Panc1 (cell line): ENCODE measurements at regions not wholly inside any gene's neighbourhood (a gene's known extent, or its start where the extent isn't known, plus 50 kb on each side); places are given as distances from the start of the nearest gene placed in this dataset.

Source experiments
- ATAC-seq: fragments of 200-7000 bp; cut with Tn5 transposase; 2 replicates; pipeline ENCODE4 v1.9.1; 2020; ENCODE audit warnings: mild to moderate bottlenecking, moderate library complexity
- BruUV-seq: library from RNA; stranded (reverse); fragments of 400-500 nt; replicated peaks from 2 replicates; lab custom pipeline; 2021; lab: Mats Ljungman, UMichigan
- CTCF ChIA-PET: fragments of 300-600 bp; sonication (Branson Sonifier 250); formaldehyde crosslinking; loops from one replicate; lab custom pipeline; 2022; ENCODE audit warnings: antibody characterized with exemption; lab: Charles Lee
- POLR2A ChIA-PET: fragments of 300-600 bp; sonication (Branson Sonifier 250); formaldehyde crosslinking; loops from one replicate; lab custom pipeline; 2022; ENCODE audit warnings: antibody characterized with exemption; lab: Charles Lee
- DNase-seq: peaks from one replicate; pipeline ENCODE4 v3.0.0-alpha.2; 2010; ENCODE audit warnings: low read depth, low spot score
- H3K27ac ChIP-seq: 2 replicates; pipeline ENCODE4 v1.5.1; 2011; ENCODE audit warnings: mild to moderate bottlenecking, low read length, inconsistent platforms
- H3K27me3 ChIP-seq: fragments of 200-500 bp; sonication (Bioruptor generic); 2 replicates; pipeline ENCODE4 v1.6.0; 2014; ENCODE audit warnings: low read length, inconsistent platforms; ENCODE audit not compliant: control insufficient read depth, insufficient read depth
- H3K36me3 ChIP-seq: fragments of 200-500 bp; sonication (Bioruptor generic); 2 replicates; pipeline ENCODE4 v1.5.1; 2014; ENCODE audit warnings: inconsistent platforms, mild to moderate bottlenecking, low read length, moderate library complexity; ENCODE audit not compliant: control insufficient read depth, insufficient read depth
- H3K4me1 ChIP-seq: 2 replicates; pipeline ENCODE4 v1.5.1; 2011; ENCODE audit warnings: inconsistent platforms, mild to moderate bottlenecking, low read length, moderate library complexity; ENCODE audit not compliant: control insufficient read depth, insufficient read depth
- H3K4me3 ChIP-seq, 2 experiments: 2 replicates each; pipeline ENCODE4 v1.5.1; 2011 to 2012; ENCODE audit warnings: low read depth in 2 of 2, low read length in 2 of 2, mild to moderate bottlenecking in 2 of 2, inconsistent platforms in 1 of 2, moderate library complexity in 1 of 2
- H3K9me3 ChIP-seq: fragments of 200-500 bp; sonication (Bioruptor generic); 2 replicates; pipeline ENCODE4 v1.5.1; 2014; ENCODE audit warnings: low read depth, mild to moderate bottlenecking, inconsistent platforms, low read length, moderate library complexity; ENCODE audit not compliant: control insufficient read depth, insufficient read depth
- CTCF ChIP-seq: fragments of 450-650 bp; IDR thresholded peaks from 2 replicates; pipeline ENCODE4 v1.5.1; 2017; ENCODE audit warnings: mild to moderate bottlenecking
- POLR2AphosphoS5 ChIP-seq: IDR thresholded peaks from 2 replicates; pipeline ENCODE4 v1.6.1; 2012; ENCODE audit warnings: mild to moderate bottlenecking, low read depth, low read length, moderate library complexity
- REST ChIP-seq, 2 experiments: IDR thresholded peaks; 2 replicates each; pipeline ENCODE4 v1.6.1; 2011 to 2012; ENCODE audit warnings: low read depth in 2 of 2, control low read depth in 1 of 2, low read length in 1 of 2, mild to moderate bottlenecking in 1 of 2, moderate library complexity in 1 of 2; ENCODE audit not compliant: insufficient read depth in 1 of 2
- SIN3A ChIP-seq: IDR thresholded peaks from 2 replicates; pipeline ENCODE4 v1.6.1; 2012; ENCODE audit warnings: low read depth, mild to moderate bottlenecking, low read length, moderate library complexity, borderline replicate concordance; ENCODE audit not compliant: insufficient read depth
- TCF7L2 ChIP-seq: IDR thresholded peaks from 2 replicates; pipeline ENCODE4 v1.6.1; 2011; ENCODE audit warnings: mild to moderate bottlenecking, low read depth, low read length, inconsistent platforms
- in situ Hi-C: cut with HindIII; loops from 2 replicates; pipeline ENCODE4 v1.10.0; 2016; ENCODE audit warnings: low sequenced_read_pairs, low pct_unique_long_range_greater_than_20kb
- intact Hi-C: fragments of 100-400 bp; cut with micrococcal nuclease; formaldehyde crosslinking; loops from one replicate; pipeline ENCODE4 v1.10.0; 2022; ENCODE audit not compliant: unreplicated experiment

- ChIA-PET POLR2A (no interaction called here), CTCF (no interaction called here)
- no peaks in the 10 kb centered on the region for H3K4me1 ChIP-seq
- DNase-seq: no peak
- no peak overlapping the region for H3K27ac ChIP-seq
- H3K9me3 ChIP-seq: no peaks in the 10 kb centered on the region
- no peak for ATAC-seq
- no peaks in the 10 kb centered on the region for H3K27me3 ChIP-seq
- TF ChIP-seq POLR2AphosphoS5: no peak
- TF ChIP-seq CTCF: no peak
- no peak for TF ChIP-seq SIN3A
- BruUV-seq: no TSS peak
- in situ Hi-C loops (no loop called here), intact Hi-C loops (no loop called here)
- no peak overlapping the region for H3K4me3 ChIP-seq
- H3K36me3 ChIP-seq: no peaks in the 10 kb centered on the region
Observed at GRCh38 chr6:163808871-163809270, 394.4 kb downstream of the QKI start.

- TF ChIP-seq TCF7L2: no peak
- ATAC-seq: no peak
Observed at GRCh38 chr6:163808231-163808630, 393.7 kb downstream of the QKI start.

GRCh38 chr6:163806755-163807499, 392.4 kb downstream of the QKI start:
- ChIA-PET POLR2A (no interaction called here), CTCF (no interaction called here)
- no peak overlapping the region for H3K4me3 ChIP-seq
- H3K9me3 ChIP-seq: no peaks in the 10 kb centered on the region
- no TSS peak for BruUV-seq
- intact Hi-C loops (no loop called here), in situ Hi-C loops (no loop called here)
- H3K27me3 ChIP-seq: no peaks in the 10 kb centered on the region
- no peaks in the 10 kb centered on the region for H3K36me3 ChIP-seq
- TF ChIP-seq CTCF (no peak), POLR2AphosphoS5 (no peak)
- no peaks in the 10 kb centered on the region for H3K4me1 ChIP-seq
- H3K27ac ChIP-seq: no peak overlapping the region
- DNase-seq (no peak), ATAC-seq (no peak)

More at GRCh38 chr6:163808231-163808630, 393.7 kb downstream of the QKI start:
- no peaks in the 10 kb centered on the region for H3K36me3 ChIP-seq
- CTCF ChIA-PET: no interaction called here
- BruUV-seq: no TSS peak
- POLR2A ChIA-PET: no interaction called here
- no peak overlapping the region for H3K4me3 ChIP-seq
- no peaks in the 10 kb centered on the region for H3K9me3 ChIP-seq
- in situ Hi-C loops (no loop called here), intact Hi-C loops (no loop called here)
- DNase-seq: no peak
- H3K4me1 ChIP-seq: no peaks in the 10 kb centered on the region
- H3K27ac ChIP-seq: no peak overlapping the region
- H3K27me3 ChIP-seq: no peaks in the 10 kb centered on the region

GRCh38 chr6:163804991-163805390, 390.5 kb downstream of the QKI start:
- no peak for DNase-seq
- no peaks in the 10 kb centered on the region for H3K9me3 ChIP-seq
- no peaks in the 10 kb centered on the region for H3K4me1 ChIP-seq
- ChIA-PET CTCF (no interaction called here), POLR2A (no interaction called here)
- intact Hi-C loops (no loop called here), in situ Hi-C loops (no loop called here)
- TF ChIP-seq TCF7L2 (no peak), REST (IDR thresholded peaks at IDR 0.05; ENCODE audit: insufficient read depth in 1 of 2, low read depth in 2 of 2, low read length in 1 of 2) (no peak), POLR2AphosphoS5 (no peak), SIN3A (no peak), CTCF (no peak)
- no peak overlapping the region for H3K27ac ChIP-seq
- H3K4me3 ChIP-seq: no peak overlapping the region
- H3K36me3 ChIP-seq: no peaks in the 10 kb centered on the region
- ATAC-seq: no peak
- BruUV-seq: no TSS peak
- no peaks in the 10 kb centered on the region for H3K27me3 ChIP-seq
